ENCODE measurements at regions not wholly inside any gene's neighbourhood (a gene's known extent, or its start where the extent isn't known, plus 50 kb on each side); places are given as distances from the start of the nearest gene placed in this dataset.

DNA sequence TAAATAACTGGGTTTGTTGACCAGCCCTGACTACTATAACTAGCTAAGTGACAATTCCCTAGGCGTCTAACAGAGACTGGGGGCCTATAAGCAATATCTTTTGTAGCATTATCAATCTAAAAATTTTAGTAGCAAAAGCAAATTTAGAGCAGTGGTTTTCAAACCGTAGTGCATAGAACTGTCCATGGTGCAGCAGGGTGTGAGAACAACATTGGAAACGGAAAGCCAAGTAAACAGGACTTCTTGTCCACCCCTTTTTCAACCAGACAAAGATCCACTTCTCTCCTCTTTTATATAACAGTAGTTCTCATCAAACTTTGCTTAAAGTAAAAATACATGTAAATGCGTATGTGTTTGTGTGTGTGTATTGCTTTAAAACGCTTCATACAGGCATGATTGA lies 1099.1 kb upstream of the ATXN8OS start:
- TF ChIP-seq, protein P1, sequence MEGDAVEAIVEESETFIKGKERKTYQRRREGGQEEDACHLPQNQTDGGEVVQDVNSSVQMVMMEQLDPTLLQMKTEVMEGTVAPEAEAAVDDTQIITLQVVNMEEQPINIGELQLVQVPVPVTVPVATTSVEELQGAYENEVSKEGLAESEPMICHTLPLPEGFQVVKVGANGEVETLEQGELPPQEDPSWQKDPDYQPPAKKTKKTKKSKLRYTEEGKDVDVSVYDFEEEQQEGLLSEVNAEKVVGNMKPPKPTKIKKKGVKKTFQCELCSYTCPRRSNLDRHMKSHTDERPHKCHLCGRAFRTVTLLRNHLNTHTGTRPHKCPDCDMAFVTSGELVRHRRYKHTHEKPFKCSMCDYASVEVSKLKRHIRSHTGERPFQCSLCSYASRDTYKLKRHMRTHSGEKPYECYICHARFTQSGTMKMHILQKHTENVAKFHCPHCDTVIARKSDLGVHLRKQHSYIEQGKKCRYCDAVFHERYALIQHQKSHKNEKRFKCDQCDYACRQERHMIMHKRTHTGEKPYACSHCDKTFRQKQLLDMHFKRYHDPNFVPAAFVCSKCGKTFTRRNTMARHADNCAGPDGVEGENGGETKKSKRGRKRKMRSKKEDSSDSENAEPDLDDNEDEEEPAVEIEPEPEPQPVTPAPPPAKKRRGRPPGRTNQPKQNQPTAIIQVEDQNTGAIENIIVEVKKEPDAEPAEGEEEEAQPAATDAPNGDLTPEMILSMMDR (IDR thresholded peaks at IDR 0.05): no peak
- no peak for TF ChIP-seq POLR2A (IDR thresholded peaks at IDR 0.05)

Measured in lower leg skin (tissue), 3 donors.